GM12892 (cell line): ENCODE measurements at regions not wholly inside any gene's neighbourhood (a gene's known extent, or its start where the extent isn't known, plus 50 kb on each side); places are given as distances from the start of the nearest gene placed in this dataset.

ENCODE experiments used
- POLR2A ChIP-seq: IDR thresholded peaks from 2 replicates; pipeline ENCODE4 v1.6.1; 2011; ENCODE audit warnings: low read depth, low read length, control low read depth
- TAF1 ChIP-seq: IDR thresholded peaks from 2 replicates; pipeline ENCODE4 v1.6.1; 2011; ENCODE audit warnings: low read depth, mild to moderate bottlenecking, control low read depth, low read length, borderline replicate concordance

GRCh38 chr3:31016196-31016595 is 121.7 kb upstream of the GADL1 start:
- TF ChIP-seq POLR2A, result no peak
- TF ChIP-seq TAF1, result no peak
